GM21528 (cell line): ENCODE measurements at regions not wholly inside any gene's neighbourhood (a gene's known extent, or its start where the extent isn't known, plus 50 kb on each side); places are given as distances from the start of the nearest gene placed in this dataset.
"Not testable (repeated sequence)": the region's sequence is repeated elsewhere in the genome, so short reads cannot be mapped to it uniquely, and the experiment has no call there.

ENCODE experiments used
- ATAC-seq: cut with Tn5 transposase; IDR thresholded peaks from one replicate; pipeline ENCODE4 v1.9.1; 2021; ENCODE audit warnings: mild to moderate bottlenecking, moderate library complexity; ENCODE audit not compliant: unreplicated experiment, low FRiP score

DNA sequence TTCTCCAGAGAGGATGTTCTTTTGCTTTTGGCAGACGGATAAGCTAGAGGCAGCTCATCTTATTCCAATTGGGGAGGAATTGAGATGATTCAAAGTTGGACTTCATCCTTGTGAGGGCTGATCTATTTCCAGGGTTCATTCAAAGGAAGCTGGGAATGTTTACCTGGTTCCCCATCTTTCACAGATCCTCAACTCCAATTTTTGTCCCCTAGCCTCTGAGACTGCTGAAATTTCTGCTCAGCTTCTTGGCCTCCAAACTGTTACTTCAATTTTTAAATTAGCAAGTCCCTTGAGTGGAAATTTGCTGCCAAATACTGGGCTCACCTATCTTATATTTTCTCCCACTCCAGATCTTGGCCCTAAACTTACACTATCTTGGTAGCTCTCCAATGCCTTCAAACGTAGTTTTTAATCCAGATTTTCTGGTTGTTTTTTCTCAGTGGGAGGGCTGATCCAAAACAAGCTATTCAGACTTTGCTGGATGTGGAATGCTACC lies 93.9 kb upstream of the NEK6 start:
- ATAC-seq: no peak

- no peak for ATAC-seq
Measured at GRCh38 chr9:124164811-124165210, 92.9 kb upstream of the NEK6 start.

GRCh38 chr9:124174433-124174832 lies 83.3 kb upstream of the NEK6 start:
- no peak for ATAC-seq

GRCh38 chr9:124177522-124177921 lies 80.2 kb upstream of the NEK6 start:
- not testable (repeated sequence) for ATAC-seq

GRCh38 chr9:124179196-124180071 lies 78.3 kb upstream of the NEK6 start:
- ATAC-seq: no peak

GRCh38 chr9:124180557-124180956 lies 77.2 kb upstream of the NEK6 start:
- no peak for ATAC-seq

DNA sequence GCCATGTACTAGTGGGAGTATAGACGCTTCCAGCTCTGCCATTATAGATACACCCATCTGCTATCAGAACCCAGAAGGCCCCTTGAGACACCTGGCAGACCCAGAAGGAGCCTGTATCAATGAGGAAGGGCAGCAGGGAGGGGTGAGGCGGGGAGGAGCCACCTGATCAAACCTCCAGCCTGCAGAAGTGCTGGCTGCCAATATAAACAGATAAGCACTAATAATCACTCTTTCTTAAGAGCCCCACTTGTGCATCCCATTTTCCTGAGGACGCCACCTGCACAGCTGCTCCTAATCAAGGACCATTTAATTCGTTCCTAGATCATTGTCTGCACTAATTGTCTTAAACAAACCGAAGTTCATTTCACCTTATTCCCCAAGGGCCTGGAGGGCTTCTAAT lies 75.0 kb upstream of the NEK6 start:
- ATAC-seq: no peak

DNA sequence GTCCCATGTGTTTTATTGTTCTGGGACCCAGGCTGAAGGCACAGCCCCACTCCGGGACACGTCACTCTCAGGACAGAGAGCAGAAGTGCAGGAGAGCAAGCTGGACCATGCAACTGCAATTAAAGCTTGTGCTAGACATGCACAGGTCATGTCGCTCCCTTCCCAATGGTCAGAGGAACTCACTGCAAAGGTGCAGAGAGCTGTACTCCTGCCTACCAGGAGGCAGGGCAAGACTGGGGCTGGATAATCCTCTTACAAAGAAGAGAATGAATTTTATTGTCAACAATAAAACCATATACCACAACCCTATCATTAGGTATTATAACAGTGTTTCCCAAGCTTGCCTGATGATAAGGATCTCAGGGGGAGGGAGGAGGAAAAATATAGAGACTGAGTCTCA lies 74.0 kb upstream of the NEK6 start:
- ATAC-seq: no peak

- no peak for ATAC-seq
Measured at GRCh38 chr9:124185413-124185812, 72.3 kb upstream of the NEK6 start.

DNA sequence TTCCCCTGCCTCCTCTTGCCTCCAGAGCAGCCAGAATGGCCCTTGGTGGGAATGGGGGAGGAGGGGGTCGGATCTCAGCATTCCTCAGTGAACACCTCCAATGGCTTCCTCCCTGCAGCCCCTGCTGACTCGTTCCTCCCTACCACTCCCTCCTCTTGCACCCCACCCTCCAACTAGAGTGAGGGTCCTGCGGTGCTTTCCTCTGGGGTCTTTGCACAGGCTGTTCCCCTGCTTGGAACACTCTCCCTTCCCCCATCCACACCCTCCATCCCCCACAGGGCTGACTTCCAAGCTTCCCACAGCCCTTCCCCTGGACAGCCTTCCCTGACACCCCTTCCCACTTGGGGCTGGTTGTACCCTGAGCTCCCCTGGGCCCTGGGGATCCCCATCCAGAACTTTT lies 70.4 kb upstream of the NEK6 start:
- ATAC-seq: no peak

DNA sequence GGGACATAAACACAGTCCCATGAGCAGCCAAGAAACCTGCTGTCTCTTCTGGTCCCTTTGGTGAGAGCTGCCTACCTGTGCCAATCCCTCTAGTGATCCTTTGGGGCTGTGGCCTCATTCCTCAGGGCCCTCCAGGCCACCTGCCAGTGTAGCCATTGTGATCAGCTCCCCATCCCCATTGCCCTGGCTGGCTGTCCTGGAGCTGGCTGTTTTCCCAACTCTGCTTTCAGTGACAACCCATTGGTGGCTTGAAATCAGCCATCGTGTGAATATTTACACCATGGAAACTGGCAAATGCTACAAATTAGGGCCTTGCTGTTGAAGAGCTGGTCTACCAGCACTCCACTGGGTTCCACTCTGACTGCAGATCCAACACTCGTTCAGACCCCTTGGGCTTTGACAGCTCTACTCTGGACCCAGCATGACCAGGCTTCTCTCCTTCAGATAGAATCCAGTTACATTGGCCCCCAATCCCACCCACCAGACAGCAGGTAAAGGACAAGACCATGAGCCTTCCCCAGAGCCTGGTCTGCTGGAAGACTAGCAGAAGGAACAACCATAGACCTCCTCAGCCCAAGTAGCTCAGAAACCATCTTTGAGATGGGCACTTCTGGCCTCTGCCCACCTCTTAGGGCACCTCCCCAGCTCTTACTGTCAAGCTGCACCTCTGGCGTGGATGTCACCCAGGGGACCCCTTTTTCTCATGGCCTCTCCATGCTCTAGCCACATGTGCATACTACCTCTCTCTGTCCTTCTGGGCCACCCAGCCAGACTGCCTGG lies 69.2 kb upstream of the NEK6 start:
- no peak for ATAC-seq

GRCh38 chr9:124190761-124191160 lies 67.0 kb upstream of the NEK6 start:
- ATAC-seq: no peak

- ATAC-seq: no peak
Measured at GRCh38 chr9:124191691-124192395, 65.9 kb upstream of the NEK6 start.

DNA sequence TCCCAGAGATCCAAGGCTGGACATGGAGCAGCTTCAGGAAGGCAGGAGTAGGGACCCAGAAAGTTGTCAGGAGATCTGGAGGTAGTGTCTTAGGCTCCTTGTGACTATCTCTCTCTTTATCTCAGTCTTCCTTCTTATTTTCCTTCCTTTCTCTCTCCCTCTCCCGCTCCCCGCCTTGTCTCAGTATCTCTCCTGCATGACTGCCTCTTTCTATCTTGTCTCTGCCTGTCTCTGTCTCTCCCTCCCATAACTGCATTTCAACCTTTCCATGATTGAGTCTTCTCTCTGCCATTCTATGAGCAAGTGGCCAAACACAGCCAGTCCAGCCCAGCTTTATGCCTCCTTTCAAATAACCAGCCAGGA lies 61.0 kb upstream of the NEK6 start:
- ATAC-seq: no peak

- peak; percentile 66 for ATAC-seq
Measured at GRCh38 chr9:124197177-124198095, 60.3 kb upstream of the NEK6 start.

- no peak for ATAC-seq
Measured at GRCh38 chr9:124198331-124198730, 59.4 kb upstream of the NEK6 start.

DNA sequence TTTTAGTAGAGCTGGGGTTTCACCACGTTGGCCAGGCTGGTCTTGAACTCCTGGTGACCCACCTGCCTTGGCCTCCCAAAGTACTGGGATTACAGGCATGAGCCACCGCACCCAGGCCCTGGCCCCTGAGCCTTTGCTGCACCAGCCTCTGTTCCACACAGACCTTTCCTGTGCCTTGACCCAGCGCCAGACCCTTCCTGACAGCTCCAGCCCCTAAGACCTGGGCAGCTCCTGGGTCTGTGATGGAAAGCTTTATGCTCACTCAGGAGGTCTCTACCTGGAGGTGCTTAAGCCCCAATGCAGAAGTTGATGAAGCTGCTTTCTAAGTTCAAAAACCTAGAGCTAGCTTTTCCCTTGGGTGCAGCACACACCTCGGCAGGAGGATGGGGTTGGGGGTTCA lies 58.8 kb upstream of the NEK6 start:
- no peak for ATAC-seq

GRCh38 chr9:124199474-124199873 lies 58.3 kb upstream of the NEK6 start:
- no peak for ATAC-seq

DNA sequence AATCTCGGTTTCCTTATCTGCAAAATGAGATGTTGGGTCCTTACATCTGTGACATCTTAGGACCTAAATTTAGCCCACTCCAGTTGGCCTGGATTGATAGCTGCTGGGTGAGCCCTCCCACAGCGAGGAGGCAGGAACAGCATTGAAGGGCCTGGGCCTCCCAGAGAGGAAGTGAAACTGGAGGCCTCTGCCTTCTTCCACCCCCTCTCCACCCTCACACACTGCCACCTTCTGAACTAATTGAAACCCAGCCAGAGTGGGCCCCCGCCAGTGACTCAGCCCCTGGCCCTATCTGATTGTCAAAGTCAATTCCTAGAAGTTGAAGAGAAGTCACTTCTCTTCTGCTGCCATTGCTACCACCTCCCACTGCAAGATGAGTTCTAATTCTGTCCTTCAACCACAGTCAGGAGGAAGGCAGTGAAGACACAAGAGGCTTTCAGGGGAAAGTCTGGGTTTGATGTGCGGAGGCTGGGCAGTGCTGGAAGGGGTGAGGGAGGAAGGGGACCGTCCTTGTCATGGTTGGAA lies 55.2 kb upstream of the NEK6 start:
- ATAC-seq: peak; percentile 67
